GM23338 (cell line): ENCODE measurements at regions not wholly inside any gene's neighbourhood (a gene's known extent, or its start where the extent isn't known, plus 50 kb on each side); places are given as distances from the start of the nearest gene placed in this dataset.

Experiments
- ATAC-seq: fragments of 200-7000 bp; cut with Tn5 transposase; 3 replicates; pipeline ENCODE4 v1.9.1; 2020
- DNase-seq: peaks from one replicate; pipeline ENCODE4 v3.0.0-alpha.2; 2015; ENCODE audit warnings: low spot score
- H2AFZ ChIP-seq: fragments of 200-600 bp; sonication (generic); 2 replicates; pipeline ENCODE4 v1.8.0; 2016; ENCODE audit warnings: antibody characterized with exemption, mild to moderate bottlenecking, moderate library complexity
- H3F3A ChIP-seq: fragments of 200-600 bp; sonication (generic); replicated peaks from 2 replicates; pipeline ENCODE4 v1.8.0; 2017; ENCODE audit warnings: antibody characterized with exemption, mixed run types, low read depth
- H3K27ac ChIP-seq: fragments of 200-600 bp; sonication (generic); 2 replicates; pipeline ENCODE4 v1.6.1; 2016; ENCODE audit warnings: low read depth
- H3K27me3 ChIP-seq: fragments of 200-600 bp; sonication (generic); 2 replicates; pipeline ENCODE4 v1.8.0; 2016; ENCODE audit warnings: mild to moderate bottlenecking, mixed run types, moderate library complexity; ENCODE audit not compliant: insufficient read depth
- H3K36me3 ChIP-seq: fragments of 200-600 bp; sonication (generic); 2 replicates; pipeline ENCODE4 v1.8.0; 2016; ENCODE audit warnings: mild to moderate bottlenecking; ENCODE audit not compliant: insufficient read depth
- H3K4me1 ChIP-seq: fragments of 200-600 bp; sonication (generic); 2 replicates; pipeline ENCODE4 v1.8.0; 2016; ENCODE audit warnings: mild to moderate bottlenecking, moderate library complexity; ENCODE audit not compliant: insufficient read depth
- H3K4me2 ChIP-seq: fragments of 200-600 bp; sonication (generic); 2 replicates; pipeline ENCODE4 v1.7.1; 2017; ENCODE audit warnings: mixed run types
- H3K4me3 ChIP-seq: fragments of 200-600 bp; sonication (generic); 2 replicates; pipeline ENCODE4 v1.6.1; 2016; ENCODE audit warnings: mixed run types
- H3K79me2 ChIP-seq: fragments of 200-600 bp; sonication (generic); replicated peaks from 2 replicates; pipeline ENCODE4 v1.8.0; 2017; ENCODE audit warnings: mild to moderate bottlenecking; ENCODE audit not compliant: insufficient read depth
- H3K9me2 ChIP-seq: fragments of 200-600 bp; sonication (generic); 2 replicates; pipeline ENCODE4 v1.8.0; 2017; ENCODE audit not compliant: insufficient read depth
- H4K20me1 ChIP-seq: fragments of 200-600 bp; sonication (generic); replicated peaks from 2 replicates; pipeline ENCODE4 v1.8.0; 2017; ENCODE audit warnings: mild to moderate bottlenecking; ENCODE audit not compliant: insufficient read depth
- H3K27ac Mint-ChIP-seq: 2 replicates; pipeline ENCODE4 v1.8.0; 2020; ENCODE audit warnings: inconsistent platforms, mild to moderate bottlenecking, moderate library complexity, mixed read lengths
- H3K27me3 Mint-ChIP-seq: 3 replicates; pipeline ENCODE4 v1.8.0; 2022; ENCODE audit warnings: low read depth, mild to moderate bottlenecking, moderate library complexity, mixed read lengths, inconsistent platforms; ENCODE audit not compliant: insufficient read depth, poor library complexity
- H3K36me3 Mint-ChIP-seq: 3 replicates; pipeline ENCODE4 v1.8.0; 2021; ENCODE audit warnings: low read depth, mild to moderate bottlenecking, inconsistent platforms, moderate library complexity, mixed read lengths
- H3K4me1 Mint-ChIP-seq: 3 replicates; pipeline ENCODE4 v1.8.0; 2020; ENCODE audit warnings: mild to moderate bottlenecking, inconsistent platforms, mixed read lengths
- H3K4me3 Mint-ChIP-seq: 3 replicates; pipeline ENCODE4 v1.8.0; 2021; ENCODE audit warnings: moderate library complexity, mild to moderate bottlenecking, inconsistent platforms, mixed read lengths
- H3K9me3 Mint-ChIP-seq: 3 replicates; pipeline ENCODE4 v1.8.0; 2020; ENCODE audit warnings: moderate library complexity, mild to moderate bottlenecking, inconsistent platforms, mixed read lengths
- CTCF ChIP-seq, 2 experiments: fragments of 200-600 bp in 1 of 2; sonication (generic) in 1 of 2; conservative IDR thresholded peaks; 2 replicates each; pipeline versions ENCODE4 v1.5.1 to v1.6.1; 2016 to 2017; ENCODE audit warnings: antibody characterized with exemption in 2 of 2, low read depth in 2 of 2, mild to moderate bottlenecking in 2 of 2, moderate library complexity in 1 of 2
- EZH2 ChIP-seq: fragments of 200-600 bp; sonication (generic); IDR thresholded peaks from one replicate; pipeline ENCODE4 v1.8.0; 2017; ENCODE audit warnings: antibody characterized with exemption, mild to moderate bottlenecking, low read depth; ENCODE audit not compliant: unreplicated experiment
- EZH2phosphoT487 ChIP-seq: fragments of 200-600 bp; sonication (generic); IDR thresholded peaks from one replicate; pipeline ENCODE4 v1.8.1; 2018; ENCODE audit warnings: antibody characterized with exemption; ENCODE audit not compliant: unreplicated experiment
- JUNB ChIP-seq: IDR thresholded peaks from one replicate; pipeline ENCODE4 v1.6.1; 2016; ENCODE audit warnings: antibody characterized with exemption; ENCODE audit not compliant: unreplicated experiment
- POLR2AphosphoS5 ChIP-seq: IDR thresholded peaks from 2 replicates; pipeline ENCODE4 v1.6.1; 2016; ENCODE audit warnings: antibody characterized with exemption, low read depth
- ZNF331 ChIP-seq: fragments of 250-450 bp; sonication (Bioruptor Pico); IDR thresholded peaks from 2 replicates; pipeline ENCODE4 v1.5.0; 2020; ENCODE audit warnings: low read depth, mild to moderate bottlenecking, moderate library complexity
- TF ChIP-seq, protein P1 (sequence below): IDR thresholded peaks from one replicate; pipeline ENCODE4 v1.6.1; 2018; ENCODE audit warnings: antibody characterized with exemption; ENCODE audit not compliant: unreplicated experiment
- TF ChIP-seq, protein P2 (sequence below): IDR thresholded peaks from 2 replicates; pipeline ENCODE4 v1.6.1; 2016; ENCODE audit warnings: antibody characterized with exemption

- Histone ChIP-seq H2AFZ (no peak overlapping the region), H3K4me2 (0 out of 2 replicates have a peak overlapping the region, but pooled peaks have one; percentile 22), H3F3A (no peaks in the 10 kb centered on the region), H4K20me1 (no peaks in the 10 kb centered on the region), H3K4me3 (no peak overlapping the region), H3K36me3 (no peaks in the 10 kb centered on the region), H3K79me2 (no peaks in the 10 kb centered on the region), H3K27ac (no peak overlapping the region), H3K9me2 (no peaks in the 10 kb centered on the region), H3K27me3 (no peaks in the 10 kb centered on the region), H3K4me1 (peaks cover 68% of the 10 kb centered on the region)
- no peaks in the 10 kb centered on the region for H3K36me3 Mint-ChIP-seq
- H3K4me1 Mint-ChIP-seq = peaks cover 68% of the 10 kb centered on the region
- 0 out of 2 replicates have a peak overlapping the region, but pooled peaks have one; percentile 34 for H3K27ac Mint-ChIP-seq
- no peak overlapping the region for H3K4me3 Mint-ChIP-seq
- ATAC-seq (no peak), DNase-seq (no peak)
- H3K27me3 Mint-ChIP-seq = no peaks in the 10 kb centered on the region
- no peaks in the 10 kb centered on the region for H3K9me3 Mint-ChIP-seq
- no peak for TF ChIP-seq POLR2AphosphoS5
- TF ChIP-seq, protein P1, sequence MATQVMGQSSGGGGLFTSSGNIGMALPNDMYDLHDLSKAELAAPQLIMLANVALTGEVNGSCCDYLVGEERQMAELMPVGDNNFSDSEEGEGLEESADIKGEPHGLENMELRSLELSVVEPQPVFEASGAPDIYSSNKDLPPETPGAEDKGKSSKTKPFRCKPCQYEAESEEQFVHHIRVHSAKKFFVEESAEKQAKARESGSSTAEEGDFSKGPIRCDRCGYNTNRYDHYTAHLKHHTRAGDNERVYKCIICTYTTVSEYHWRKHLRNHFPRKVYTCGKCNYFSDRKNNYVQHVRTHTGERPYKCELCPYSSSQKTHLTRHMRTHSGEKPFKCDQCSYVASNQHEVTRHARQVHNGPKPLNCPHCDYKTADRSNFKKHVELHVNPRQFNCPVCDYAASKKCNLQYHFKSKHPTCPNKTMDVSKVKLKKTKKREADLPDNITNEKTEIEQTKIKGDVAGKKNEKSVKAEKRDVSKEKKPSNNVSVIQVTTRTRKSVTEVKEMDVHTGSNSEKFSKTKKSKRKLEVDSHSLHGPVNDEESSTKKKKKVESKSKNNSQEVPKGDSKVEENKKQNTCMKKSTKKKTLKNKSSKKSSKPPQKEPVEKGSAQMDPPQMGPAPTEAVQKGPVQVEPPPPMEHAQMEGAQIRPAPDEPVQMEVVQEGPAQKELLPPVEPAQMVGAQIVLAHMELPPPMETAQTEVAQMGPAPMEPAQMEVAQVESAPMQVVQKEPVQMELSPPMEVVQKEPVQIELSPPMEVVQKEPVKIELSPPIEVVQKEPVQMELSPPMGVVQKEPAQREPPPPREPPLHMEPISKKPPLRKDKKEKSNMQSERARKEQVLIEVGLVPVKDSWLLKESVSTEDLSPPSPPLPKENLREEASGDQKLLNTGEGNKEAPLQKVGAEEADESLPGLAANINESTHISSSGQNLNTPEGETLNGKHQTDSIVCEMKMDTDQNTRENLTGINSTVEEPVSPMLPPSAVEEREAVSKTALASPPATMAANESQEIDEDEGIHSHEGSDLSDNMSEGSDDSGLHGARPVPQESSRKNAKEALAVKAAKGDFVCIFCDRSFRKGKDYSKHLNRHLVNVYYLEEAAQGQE = no peak
- TF ChIP-seq CTCF (conservative IDR thresholded peaks at IDR 0.05; ENCODE audit: low read depth in 2 of 2) = no peak
Measured at GRCh38 chr5:123813264-123813663, 301.3 kb downstream of the CSNK1G3 start.

DNA sequence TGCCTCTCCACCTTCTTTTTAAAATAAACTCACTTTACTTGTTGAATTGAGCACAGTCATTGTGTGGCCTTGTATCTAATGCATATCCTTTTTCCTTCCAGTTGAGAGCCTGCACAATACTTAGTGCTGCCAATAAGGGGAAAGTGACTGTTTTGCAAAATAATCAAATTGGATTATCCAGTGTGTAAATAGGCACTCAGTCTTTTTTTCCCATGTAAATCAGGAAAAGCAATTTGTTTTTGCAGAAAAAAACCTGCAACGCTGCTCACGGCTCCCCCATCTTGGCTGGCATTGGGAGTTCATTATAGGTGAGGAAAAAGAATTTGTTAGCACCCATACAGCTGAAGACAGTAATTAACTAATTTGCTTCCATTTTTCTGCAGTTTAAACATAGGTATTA, 299.9 kb downstream of the CSNK1G3 start:
- Mint-ChIP-seq H3K36me3 (no peaks in the 10 kb centered on the region), H3K27ac (peak overlapping the region; percentile 39; the same call in 1 of the 2 replicates), H3K4me3 (no peak overlapping the region)

More for the DNA sequence above, 299.9 kb downstream of the CSNK1G3 start:
- Histone ChIP-seq H3K36me3 (no peaks in the 10 kb centered on the region), H3K4me1 (peaks cover 82% of the 10 kb centered on the region), H4K20me1 (no peaks in the 10 kb centered on the region), H3K4me3 (no peak overlapping the region), H3K4me2 (peak overlapping the region; percentile 3; the same call in 1 of the 2 replicates), H3K27me3 (no peaks in the 10 kb centered on the region), H3K27ac (no peak overlapping the region), H3F3A (no peaks in the 10 kb centered on the region), H2AFZ (no peak overlapping the region; the same call in 1 of the 2 replicates), H3K79me2 (no peaks in the 10 kb centered on the region), H3K9me2 (no peaks in the 10 kb centered on the region)
- DNase-seq (no peak), ATAC-seq (no peak)
- Mint-ChIP-seq H3K27me3 (no peaks in the 10 kb centered on the region), H3K4me1 (peaks cover 79% of the 10 kb centered on the region), H3K9me3 (no peaks in the 10 kb centered on the region)
- TF ChIP-seq EZH2phosphoT487 = no peak
- TF ChIP-seq, protein P2, sequence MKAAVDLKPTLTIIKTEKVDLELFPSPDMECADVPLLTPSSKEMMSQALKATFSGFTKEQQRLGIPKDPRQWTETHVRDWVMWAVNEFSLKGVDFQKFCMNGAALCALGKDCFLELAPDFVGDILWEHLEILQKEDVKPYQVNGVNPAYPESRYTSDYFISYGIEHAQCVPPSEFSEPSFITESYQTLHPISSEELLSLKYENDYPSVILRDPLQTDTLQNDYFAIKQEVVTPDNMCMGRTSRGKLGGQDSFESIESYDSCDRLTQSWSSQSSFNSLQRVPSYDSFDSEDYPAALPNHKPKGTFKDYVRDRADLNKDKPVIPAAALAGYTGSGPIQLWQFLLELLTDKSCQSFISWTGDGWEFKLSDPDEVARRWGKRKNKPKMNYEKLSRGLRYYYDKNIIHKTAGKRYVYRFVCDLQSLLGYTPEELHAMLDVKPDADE = no peak
- no peak for TF ChIP-seq EZH2
- no peak for TF ChIP-seq ZNF331 (CRISPR knock-in tag)
- no peak for TF ChIP-seq JUNB
